OCI-LY1 (cell line): ENCODE measurements at regions not wholly inside any gene's neighbourhood (a gene's known extent, or its start where the extent isn't known, plus 50 kb on each side); places are given as distances from the start of the nearest gene placed in this dataset.

Source experiments
- H2AFZ ChIP-seq: fragments of 200-600 bp; sonication (generic), shearing (Covaris generic); 2 replicates; pipeline ENCODE4 v1.6.0; 2014; ENCODE audit warnings: antibody characterized with exemption, mild to moderate bottlenecking, low read length
- H3F3A ChIP-seq: fragments of 200-600 bp; sonication (generic), shearing (Covaris generic); 2 replicates; pipeline ENCODE4 v1.6.0; 2014; ENCODE audit warnings: mild to moderate bottlenecking, antibody characterized with exemption, low read length, moderate library complexity; ENCODE audit not compliant: insufficient read depth
- H3K27ac ChIP-seq: fragments of 200-600 bp; sonication (generic); 2 replicates; pipeline ENCODE4 v1.5.1; 2014; ENCODE audit warnings: low read length, mixed run types, mild to moderate bottlenecking, low read depth; ENCODE audit not compliant: poor library complexity, severe bottlenecking
- H3K27me3 ChIP-seq: fragments of 200-600 bp; sonication (generic); 2 replicates; pipeline ENCODE4 v1.6.0; 2014; ENCODE audit warnings: antibody characterized with exemption, mild to moderate bottlenecking, low read length, moderate library complexity; ENCODE audit not compliant: insufficient read depth
- H3K36me3 ChIP-seq: fragments of 200-600 bp; sonication (generic); 2 replicates; pipeline ENCODE4 v1.6.1; 2014; ENCODE audit warnings: mild to moderate bottlenecking, antibody characterized with exemption, low read length, moderate library complexity, mixed read lengths; ENCODE audit not compliant: insufficient read depth
- H3K4me1 ChIP-seq: fragments of 200-600 bp; sonication (generic); 2 replicates; pipeline ENCODE4 v1.5.1; 2014; ENCODE audit warnings: mild to moderate bottlenecking, low read length, moderate library complexity; ENCODE audit not compliant: insufficient read depth, severe bottlenecking
- H3K4me2 ChIP-seq: fragments of 200-600 bp; sonication (generic), shearing (Covaris generic); 2 replicates; pipeline ENCODE4 v1.6.1; 2014; ENCODE audit warnings: low read length
- H3K4me3 ChIP-seq: fragments of 200-600 bp; sonication (generic); 2 replicates; pipeline ENCODE4 v1.5.1; 2014; ENCODE audit warnings: low read length, low read depth, mild to moderate bottlenecking, mixed read lengths; ENCODE audit not compliant: poor library complexity, severe bottlenecking
- H3K79me2 ChIP-seq: fragments of 200-600 bp; shearing (Covaris generic); 2 replicates; pipeline ENCODE4 v1.6.1; 2016; ENCODE audit warnings: mixed run types, low read length, mixed read lengths; ENCODE audit not compliant: insufficient read depth
- H3K9ac ChIP-seq: fragments of 200-600 bp; sonication (generic), shearing (Covaris generic); 2 replicates; pipeline ENCODE4 v1.6.1; 2014; ENCODE audit warnings: mild to moderate bottlenecking, low read length, mixed read lengths
- H3K9me2 ChIP-seq: fragments of 200-600 bp; sonication (generic), shearing (Covaris generic); 2 replicates; pipeline ENCODE4 v1.6.1; 2014; ENCODE audit warnings: low read depth, mild to moderate bottlenecking, low read length, mixed read lengths
- H3K9me3 ChIP-seq: fragments of 200-600 bp; shearing (Covaris generic); 2 replicates; pipeline ENCODE4 v1.6.1; 2014; ENCODE audit warnings: low read length, mixed read lengths
- H4K20me1 ChIP-seq: fragments of 200-600 bp; sonication (generic), shearing (Covaris generic); 2 replicates; pipeline ENCODE4 v1.6.0; 2016; ENCODE audit warnings: mild to moderate bottlenecking, low read length; ENCODE audit not compliant: insufficient read depth
- CTCF ChIP-seq: fragments of 200-600 bp; sonication (generic), shearing (Covaris generic); IDR thresholded peaks from 2 replicates; pipeline ENCODE4 v1.5.1; 2017; ENCODE audit warnings: mild to moderate bottlenecking, antibody characterized with exemption, low read length, moderate library complexity, mixed read lengths
- EZH2 ChIP-seq: fragments of 200-600 bp; sonication (generic), shearing (Covaris generic); IDR thresholded peaks from 2 replicates; pipeline ENCODE4 v1.8.0; 2017; ENCODE audit warnings: borderline replicate concordance, mixed run types, mild to moderate bottlenecking, antibody characterized with exemption, low read length, moderate library complexity, mixed read lengths

DNA sequence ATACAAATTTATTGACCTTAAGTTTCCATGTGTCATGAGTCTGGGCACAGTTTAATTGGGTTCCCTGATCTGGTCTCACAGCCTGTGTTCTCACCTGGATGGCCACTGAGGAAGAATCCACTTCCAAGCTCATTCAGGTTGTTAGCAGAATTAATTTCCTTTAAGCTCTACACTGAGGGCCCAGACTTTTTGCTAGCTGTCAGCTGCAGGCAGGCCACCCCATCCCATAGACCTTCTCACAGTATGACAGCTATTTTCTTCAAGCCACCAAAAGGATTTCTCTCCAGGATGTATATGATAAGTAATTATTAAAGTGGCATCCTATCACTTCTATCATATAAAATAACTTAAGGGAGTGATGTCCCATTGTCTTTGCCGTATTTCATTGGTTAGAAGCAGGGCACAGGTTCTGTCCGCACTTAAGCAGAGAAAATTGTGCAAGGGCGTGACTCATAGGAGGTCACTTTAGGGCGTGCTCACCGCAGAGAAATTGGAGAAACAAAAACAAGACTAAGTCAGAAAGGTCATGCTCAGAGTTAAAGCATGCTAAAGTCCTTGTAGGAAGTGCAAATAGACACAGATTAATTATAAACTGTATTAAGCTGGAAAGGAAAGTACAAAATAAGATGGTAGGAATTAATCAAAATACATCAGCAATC lies 109.9 kb downstream of the AHR start:
- no peak overlapping the region for H3K9ac ChIP-seq
- no peak overlapping the region for H2AFZ ChIP-seq
- H3K27ac ChIP-seq = no peak overlapping the region
- H3K36me3 ChIP-seq = no peaks in the 10 kb centered on the region
- H4K20me1 ChIP-seq = no peaks in the 10 kb centered on the region
- no peak overlapping the region for H3K4me3 ChIP-seq
- TF ChIP-seq EZH2 (no peak), CTCF (no peak)
- H3K79me2 ChIP-seq = no peaks in the 10 kb centered on the region
- H3K4me1 ChIP-seq = no peaks in the 10 kb centered on the region
- no peaks in the 10 kb centered on the region for H3F3A ChIP-seq
- no peaks in the 10 kb centered on the region for H3K27me3 ChIP-seq
- no peaks in the 10 kb centered on the region for H3K9me2 ChIP-seq
- H3K4me2 ChIP-seq = no peak overlapping the region
- no peaks in the 10 kb centered on the region for H3K9me3 ChIP-seq

- Histone ChIP-seq H3K36me3 (no peaks in the 10 kb centered on the region), H4K20me1 (no peaks in the 10 kb centered on the region), H3K4me3 (no peak overlapping the region), H3K4me2 (no peak overlapping the region), H3K9me3 (no peaks in the 10 kb centered on the region), H3K4me1 (no peaks in the 10 kb centered on the region), H3F3A (no peaks in the 10 kb centered on the region), H3K27ac (no peak overlapping the region), H3K9ac (no peak overlapping the region), H3K9me2 (no peaks in the 10 kb centered on the region), H3K79me2 (no peaks in the 10 kb centered on the region), H2AFZ (no peak overlapping the region), H3K27me3 (no peaks in the 10 kb centered on the region)
- no peak for TF ChIP-seq EZH2
- TF ChIP-seq CTCF = no peak
Observed at GRCh38 chr7:17408904-17409290, 110.4 kb downstream of the AHR start.

- H3K4me1 ChIP-seq = no peaks in the 10 kb centered on the region
- H3K27me3 ChIP-seq = no peaks in the 10 kb centered on the region
- no peaks in the 10 kb centered on the region for H3K9me3 ChIP-seq
- TF ChIP-seq EZH2 (no peak), CTCF (no peak)
- H3F3A ChIP-seq = no peaks in the 10 kb centered on the region
- H4K20me1 ChIP-seq = no peaks in the 10 kb centered on the region
- no peak overlapping the region for H3K4me2 ChIP-seq
- H3K27ac ChIP-seq = no peak overlapping the region
- H2AFZ ChIP-seq = no peak overlapping the region
- no peaks in the 10 kb centered on the region for H3K9me2 ChIP-seq
- H3K4me3 ChIP-seq = no peak overlapping the region
- H3K79me2 ChIP-seq = no peaks in the 10 kb centered on the region
- no peaks in the 10 kb centered on the region for H3K36me3 ChIP-seq
- no peak overlapping the region for H3K9ac ChIP-seq
Observed at GRCh38 chr7:17411922-17412321, 113.5 kb downstream of the AHR start.
